Upper lobe of right lung (tissue), 1 donor: ENCODE measurements at regions not wholly inside any gene's neighbourhood (a gene's known extent, or its start where the extent isn't known, plus 50 kb on each side); places are given as distances from the start of the nearest gene placed in this dataset.
"Not testable (repeated sequence)": the region's sequence is repeated elsewhere in the genome, so short reads cannot be mapped to it uniquely, and the experiment has no call there.

ENCODE experiments used
- ATAC-seq: fragments of 200-7000 bp; cut with Tn5 transposase; one replicate; pipeline ENCODE4 v1.9.1; 2020; ENCODE audit warnings: mild to moderate bottlenecking, moderate library complexity
- DNase-seq: peaks from one replicate; pipeline ENCODE4 v3.0.0-alpha.2; 2020
- H3K27ac ChIP-seq: fragments of 200-600 bp; one replicate; pipeline ENCODE4 v1.8.0; 2022
- H3K27me3 ChIP-seq: fragments of 200-600 bp; one replicate; pipeline ENCODE4 v1.8.0; 2022; ENCODE audit warnings: mild to moderate bottlenecking
- H3K36me3 ChIP-seq: fragments of 200-600 bp; one replicate; pipeline ENCODE4 v1.8.0; 2022
- H3K4me1 ChIP-seq: fragments of 200-600 bp; one replicate; pipeline ENCODE4 v1.8.0; 2022
- H3K4me3 ChIP-seq: fragments of 200-600 bp; one replicate; pipeline ENCODE4 v1.8.0; 2022; ENCODE audit warnings: mild to moderate bottlenecking
- H3K9me3 ChIP-seq: fragments of 200-600 bp; one replicate; pipeline ENCODE4 v1.8.0; 2022
- intact Hi-C: fragments of 100-400 bp; cut with DNase I; formaldehyde crosslinking; loops from one replicate; pipeline ENCODE4 v1.11.0; 2022
- TF ChIP-seq, protein P1 (sequence below): fragments of 200-600 bp; IDR thresholded peaks from one replicate; pipeline ENCODE4 v1.8.0; 2022; ENCODE audit warnings: antibody characterized with exemption
- donor health status: DM: no; HTN: yes; CAD: no; lungs with severe emphysema.

DNA sequence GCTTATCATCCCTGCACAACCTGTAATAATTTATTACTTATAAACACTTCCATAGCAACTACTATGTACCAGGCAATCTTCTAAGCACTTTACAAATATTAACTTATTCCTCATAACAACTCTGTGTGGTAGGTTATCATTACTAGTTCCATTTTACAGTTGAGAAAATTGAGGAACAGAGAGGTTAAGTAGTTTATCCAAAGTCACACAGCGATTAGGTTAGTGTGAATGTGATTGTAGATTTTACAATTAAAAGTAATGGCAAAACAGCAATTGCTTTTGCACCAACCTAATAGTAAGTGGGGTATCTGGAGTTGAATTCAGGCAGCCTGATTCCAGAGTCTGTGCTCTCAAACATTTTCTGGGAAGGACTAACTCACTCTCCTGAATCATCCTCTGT is 348.9 kb downstream of the NKX6-1 start:
- DNase-seq (no peak), ATAC-seq (no peak)
- no peaks in the 10 kb centered on the region for H3K36me3 ChIP-seq
- intact Hi-C loops = no loop called here
- no peaks in the 10 kb centered on the region for H3K9me3 ChIP-seq
- H3K4me3 ChIP-seq = no peak overlapping the region
- H3K4me1 ChIP-seq = no peaks in the 10 kb centered on the region
- H3K27me3 ChIP-seq = no peaks in the 10 kb centered on the region
- TF ChIP-seq, protein P1, sequence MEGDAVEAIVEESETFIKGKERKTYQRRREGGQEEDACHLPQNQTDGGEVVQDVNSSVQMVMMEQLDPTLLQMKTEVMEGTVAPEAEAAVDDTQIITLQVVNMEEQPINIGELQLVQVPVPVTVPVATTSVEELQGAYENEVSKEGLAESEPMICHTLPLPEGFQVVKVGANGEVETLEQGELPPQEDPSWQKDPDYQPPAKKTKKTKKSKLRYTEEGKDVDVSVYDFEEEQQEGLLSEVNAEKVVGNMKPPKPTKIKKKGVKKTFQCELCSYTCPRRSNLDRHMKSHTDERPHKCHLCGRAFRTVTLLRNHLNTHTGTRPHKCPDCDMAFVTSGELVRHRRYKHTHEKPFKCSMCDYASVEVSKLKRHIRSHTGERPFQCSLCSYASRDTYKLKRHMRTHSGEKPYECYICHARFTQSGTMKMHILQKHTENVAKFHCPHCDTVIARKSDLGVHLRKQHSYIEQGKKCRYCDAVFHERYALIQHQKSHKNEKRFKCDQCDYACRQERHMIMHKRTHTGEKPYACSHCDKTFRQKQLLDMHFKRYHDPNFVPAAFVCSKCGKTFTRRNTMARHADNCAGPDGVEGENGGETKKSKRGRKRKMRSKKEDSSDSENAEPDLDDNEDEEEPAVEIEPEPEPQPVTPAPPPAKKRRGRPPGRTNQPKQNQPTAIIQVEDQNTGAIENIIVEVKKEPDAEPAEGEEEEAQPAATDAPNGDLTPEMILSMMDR = no peak
- no peak overlapping the region for H3K27ac ChIP-seq

DNA sequence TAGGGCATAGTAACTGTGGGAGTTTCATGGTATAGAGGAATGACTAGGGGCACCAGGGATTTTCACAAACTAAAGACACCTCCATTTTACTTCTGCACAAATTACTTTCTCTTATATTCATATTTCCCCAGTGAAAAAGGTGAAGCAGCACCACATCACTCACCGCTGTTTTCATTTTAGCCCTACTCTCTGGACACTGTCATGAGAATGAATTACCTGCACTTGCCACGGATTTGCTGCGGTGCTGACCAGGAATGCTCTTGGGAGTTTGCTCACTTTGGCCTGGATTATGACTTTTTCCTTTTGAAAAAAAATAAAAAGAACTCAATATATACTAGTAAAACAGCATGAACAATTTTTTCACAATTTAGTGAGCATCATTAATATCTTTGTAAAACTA is 351.3 kb downstream of the NKX6-1 start:
- Histone ChIP-seq H3K27me3 (no peaks in the 10 kb centered on the region), H3K4me3 (no peak overlapping the region), H3K27ac (no peak overlapping the region), H3K36me3 (no peaks in the 10 kb centered on the region), H3K9me3 (no peaks in the 10 kb centered on the region), H3K4me1 (no peaks in the 10 kb centered on the region)
- ATAC-seq (no peak), DNase-seq (no peak)
- intact Hi-C loops = no loop called here
- TF ChIP-seq, protein P1 = no peak

DNA sequence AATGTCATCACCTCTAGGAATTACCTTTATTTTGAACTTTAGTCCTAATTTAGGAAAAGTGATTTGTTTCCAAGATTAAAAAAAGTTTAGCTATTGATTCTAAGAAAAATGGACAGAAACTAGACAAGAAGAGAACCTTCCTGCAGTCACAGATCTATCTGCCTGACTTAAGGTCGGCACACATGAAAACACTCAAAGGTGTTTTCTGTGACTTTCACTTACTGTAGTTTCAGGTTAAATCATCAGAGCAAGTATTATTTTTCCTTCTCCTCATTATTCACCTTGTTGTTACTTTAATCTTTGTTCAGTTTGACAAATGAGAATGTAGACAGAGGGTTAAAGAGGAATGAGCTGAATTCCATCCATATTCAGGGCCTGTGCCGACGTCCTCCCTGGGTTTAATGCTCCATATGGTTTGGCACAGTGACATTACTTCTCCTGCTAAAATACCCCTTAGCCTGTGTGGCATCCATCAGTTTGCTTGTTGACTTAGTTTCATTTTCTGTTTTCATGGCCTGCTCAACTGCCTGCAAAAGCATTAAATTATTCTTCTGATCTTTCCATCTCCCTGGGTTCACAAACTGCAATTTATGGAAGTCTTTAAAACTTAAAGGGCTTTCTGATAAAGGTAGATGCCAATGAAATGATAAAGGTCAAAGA is 352.7 kb downstream of the NKX6-1 start:
- ATAC-seq (no peak), DNase-seq (no peak)
- Histone ChIP-seq H3K36me3 (no peaks in the 10 kb centered on the region), H3K9me3 (no peaks in the 10 kb centered on the region), H3K27me3 (no peaks in the 10 kb centered on the region), H3K27ac (no peak overlapping the region), H3K4me1 (no peaks in the 10 kb centered on the region), H3K4me3 (no peak overlapping the region)
- TF ChIP-seq, protein P1 = no peak
- intact Hi-C loops = no loop called here

DNA sequence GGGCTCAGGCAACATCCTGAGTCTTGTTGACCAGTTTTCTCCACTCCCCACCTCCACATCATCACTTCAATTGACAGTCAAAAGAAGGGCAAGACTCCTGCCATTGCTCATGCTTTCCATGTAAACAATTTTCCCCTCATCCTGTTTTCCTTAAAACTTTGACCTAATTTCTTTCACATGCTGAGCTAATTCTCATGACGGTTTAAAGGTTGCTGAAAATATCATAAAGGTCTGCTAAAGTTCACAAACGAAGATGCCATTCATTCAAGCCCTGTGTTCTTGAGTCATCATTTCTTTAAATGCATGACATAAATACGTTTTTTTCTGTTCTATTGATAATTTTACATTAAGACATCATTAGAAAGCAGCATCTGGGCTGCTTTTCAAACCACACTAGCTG is 353.9 kb downstream of the NKX6-1 start:
- no peaks in the 10 kb centered on the region for H3K36me3 ChIP-seq
- H3K27ac ChIP-seq = no peak overlapping the region
- DNase-seq = no peak
- intact Hi-C loops = no loop called here
- TF ChIP-seq, protein P1 = no peak
- H3K9me3 ChIP-seq = no peaks in the 10 kb centered on the region
- H3K27me3 ChIP-seq = no peaks in the 10 kb centered on the region
- H3K4me3 ChIP-seq = no peak overlapping the region
- ATAC-seq = no peak
- H3K4me1 ChIP-seq = no peaks in the 10 kb centered on the region

DNA sequence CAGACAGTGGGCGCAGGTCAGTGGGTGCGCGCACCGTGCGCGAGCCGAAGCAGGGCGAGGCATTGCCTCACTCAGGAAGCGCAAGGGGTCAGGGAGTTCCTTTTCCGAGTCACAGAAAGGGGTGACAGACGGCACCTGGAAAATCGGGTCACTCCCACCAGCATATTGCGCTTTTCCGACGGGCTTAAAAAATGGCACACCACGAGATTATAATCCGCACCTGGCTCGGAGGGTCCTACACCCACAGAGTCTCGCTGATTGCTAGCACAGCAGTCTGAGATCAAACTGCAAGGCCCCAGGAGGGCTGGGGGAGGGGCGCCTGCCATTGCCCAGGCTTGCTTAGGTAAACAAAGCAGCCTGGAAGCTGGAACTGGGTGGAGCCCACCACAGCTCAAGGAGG is 372.2 kb downstream of the NKX6-1 start:
- H3K4me1 ChIP-seq, DNase-seq, H3K4me3 ChIP-seq, H3K27me3 ChIP-seq, H3K27ac ChIP-seq, H3K9me3 ChIP-seq, intact Hi-C loops, H3K36me3 ChIP-seq, ATAC-seq: not testable (repeated sequence)

DNA sequence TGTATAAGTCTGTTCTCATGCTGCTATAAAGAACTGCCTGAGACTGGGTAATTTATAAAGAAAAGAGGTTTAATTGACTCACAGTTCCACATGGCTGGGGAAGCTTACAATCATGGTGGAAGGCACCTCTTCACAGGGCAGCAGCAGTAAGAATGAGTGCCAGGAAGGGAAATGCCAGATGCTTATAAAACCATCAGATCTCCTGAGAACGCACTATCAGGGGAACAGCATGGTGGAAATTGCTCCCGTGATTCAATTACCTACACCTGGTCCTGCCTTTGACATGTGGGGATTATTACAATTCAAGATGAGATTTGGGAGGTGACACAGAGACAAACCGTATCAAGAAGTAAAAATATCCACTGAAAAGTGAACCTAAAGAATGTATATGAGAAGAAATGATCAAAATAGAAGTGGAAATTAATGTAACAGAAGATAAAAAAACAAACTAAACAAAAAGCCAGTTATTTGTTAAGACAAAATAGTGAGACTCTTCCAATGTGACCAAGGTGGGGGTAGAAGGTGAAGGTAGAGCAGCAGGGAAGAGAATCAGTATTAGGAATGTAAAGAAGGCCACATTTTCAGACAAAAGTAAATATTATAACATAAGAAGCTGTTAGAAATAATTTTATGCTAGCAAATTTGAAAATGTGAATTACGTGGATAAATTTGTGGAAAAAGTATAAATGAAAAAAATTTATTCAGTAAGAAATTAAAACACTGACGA is 372.9 kb downstream of the NKX6-1 start:
- TF ChIP-seq, protein P1 = no peak
- no peaks in the 10 kb centered on the region for H3K27me3 ChIP-seq
- no peaks in the 10 kb centered on the region for H3K9me3 ChIP-seq
- intact Hi-C loops = no loop called here
- H3K36me3 ChIP-seq = no peaks in the 10 kb centered on the region
- no peak for DNase-seq
- H3K27ac ChIP-seq = no peak overlapping the region
- no peaks in the 10 kb centered on the region for H3K4me1 ChIP-seq
- H3K4me3 ChIP-seq = no peak overlapping the region
- no peak for ATAC-seq
